K562 (cell line): ENCODE measurements at regions not wholly inside any gene's neighbourhood (a gene's known extent, or its start where the extent isn't known, plus 50 kb on each side); places are given as distances from the start of the nearest gene placed in this dataset.
A peak's percentile ranks its signal among the peaks of the same experiment; 100 is the strongest.

Experiments
- ATAC-seq: fragments of 200-7000 bp; cut with Tn5 transposase; 3 replicates; pipeline ENCODE4 v1.9.1; 2020; ENCODE audit warnings: moderate library complexity
- BruUV-seq: library from RNA; stranded (reverse); fragments of 400-500 nt; replicated peaks from 2 replicates; lab custom pipeline; 2021; lab: Mats Ljungman, UMichigan
- CTCF ChIA-PET: fragments of 300-600 bp; formaldehyde crosslinking; extraction: SDS; loops from one replicate; lab custom pipeline; 2021; ENCODE audit warnings: low intra/inter-chr PET ratio; lab: Yijun Ruan, JAX
- POLR2A ChIA-PET: fragments of 300-600, 350-650 bp; sonication (Branson Sonifier 250); formaldehyde crosslinking; extraction: SDS; loops from one replicate; lab custom pipeline; 2021; ENCODE audit warnings: antibody characterized with exemption, inconsistent platforms; lab: Yijun Ruan, JAX
- DNase-seq, 4 experiments: peaks; one replicate each; pipeline versions ENCODE4 v3.0.0 to v3.0.0-alpha.2; 2011 to 2018; ENCODE audit warnings: low spot score in 3 of 4, mixed read lengths in 3 of 4; ENCODE audit errors: extremely low read depth in 1 of 4
- FAIRE-seq: peaks from 2 replicates; lab custom pipeline; 2011; peaks lifted over from hg19 to GRCh38; lab: Jason Lieb, UNC
- H2AFZ ChIP-seq: 2 replicates; pipeline ENCODE4 v1.6.0; 2011; ENCODE audit warnings: low read depth, low read length, control low read depth, inconsistent platforms
- H3K27ac ChIP-seq: fragments of 200-600 bp; 3 replicates; pipeline ENCODE4 v1.8.0; 2011; ENCODE audit warnings: low read depth, mild to moderate bottlenecking, control low read depth, inconsistent platforms, low read length, moderate library complexity, mixed read lengths; ENCODE audit errors: extremely low read depth
- H3K27me3 ChIP-seq, 2 experiments: fragments of 300-600 bp in 1 of 2; 2 replicates in 1 of 2; 3 replicates in 1 of 2; pipeline versions ENCODE4 v1.6.0 to v1.8.0; 2011; ENCODE audit warnings: inconsistent platforms in 2 of 2, low read length in 2 of 2, mild to moderate bottlenecking in 1 of 2, mixed read lengths in 1 of 2, moderate library complexity in 1 of 2; ENCODE audit not compliant: control insufficient read depth in 2 of 2, insufficient read depth in 2 of 2
- H3K36me3 ChIP-seq: fragments of 300-600 bp; 3 replicates; pipeline ENCODE4 v1.8.0; 2011; ENCODE audit warnings: mild to moderate bottlenecking, low read length, inconsistent platforms; ENCODE audit not compliant: control insufficient read depth, insufficient read depth
- H3K4me1 ChIP-seq, 2 experiments: fragments of 200-600 bp in 1 of 2; replicated peaks in 1 of 2; 2 replicates in 1 of 2; 3 replicates in 1 of 2; pipeline versions ENCODE4 v1.5.1 to v1.8.0; 2011; ENCODE audit warnings: inconsistent platforms in 2 of 2, low read length in 2 of 2, mild to moderate bottlenecking in 1 of 2, mixed read lengths in 1 of 2, moderate library complexity in 1 of 2; ENCODE audit not compliant: control insufficient read depth in 2 of 2, insufficient read depth in 2 of 2
- H3K4me2 ChIP-seq: 2 replicates; pipeline ENCODE4 v1.6.1; 2011; ENCODE audit warnings: low read length, control low read depth, inconsistent platforms, mixed read lengths; ENCODE audit not compliant: insufficient read depth
- H3K4me3 ChIP-seq: fragments of 200-600 bp; sonication (generic), shearing (Covaris generic); 2 replicates; pipeline ENCODE4 v1.5.1; 2016; ENCODE audit warnings: control low read depth, inconsistent platforms
- H3K79me2 ChIP-seq: fragments of 200-600 bp; 3 replicates; pipeline ENCODE4 v1.8.0; 2011; ENCODE audit warnings: low read length, inconsistent platforms; ENCODE audit not compliant: control insufficient read depth, insufficient read depth
- H3K9ac ChIP-seq, 2 experiments: 2 replicates each; pipeline versions ENCODE4 v1.6.0 to v1.6.1; 2011; ENCODE audit warnings: low read depth in 2 of 2, low read length in 2 of 2, control low read depth in 1 of 2, inconsistent platforms in 1 of 2, mild to moderate bottlenecking in 1 of 2, mixed read lengths in 1 of 2; ENCODE audit not compliant: insufficient read depth in 1 of 2
- H3K9me1 ChIP-seq: one replicate; pipeline ENCODE4 v1.6.0; 2011; ENCODE audit warnings: inconsistent platforms, mild to moderate bottlenecking, low read length, moderate library complexity; ENCODE audit not compliant: control insufficient read depth, insufficient read depth
- H3K9me3 ChIP-seq: replicated peaks from 2 replicates; pipeline ENCODE4 v1.5.1; 2011; ENCODE audit warnings: low read depth, low read length, inconsistent platforms; ENCODE audit not compliant: control insufficient read depth, insufficient read depth
- H4K20me1 ChIP-seq: replicated peaks from 2 replicates; pipeline ENCODE4 v1.6.1; 2011; ENCODE audit warnings: low read length, inconsistent platforms, mixed read lengths; ENCODE audit not compliant: control insufficient read depth, insufficient read depth
- FOXK2 ChIP-seq, 2 experiments: fragments of 450-650 bp; IDR thresholded peaks in 1 of 2; conservative IDR thresholded peaks in 1 of 2; 2 replicates each; pipeline ENCODE4 v1.6.1; 2016; ENCODE audit warnings: low read depth in 2 of 2, mild to moderate bottlenecking in 1 of 2
- MGA ChIP-seq: fragments of 450-650 bp; IDR thresholded peaks from 2 replicates; pipeline ENCODE4 v1.6.1; 2016; ENCODE audit warnings: mild to moderate bottlenecking, moderate library complexity
- OTX1 ChIP-seq: fragments of 450-650 bp; formaldehyde crosslinking; IDR thresholded peaks from 2 replicates; pipeline ENCODE4 v1.4.0; 2022; ENCODE audit warnings: mild to moderate bottlenecking
- STAG1 ChIP-seq: sonication (generic); formaldehyde crosslinking; IDR thresholded peaks from 2 replicates; pipeline ENCODE4 v1.5.0; 2020; ENCODE audit warnings: missing genetic modification reagents, borderline replicate concordance
- STAT6 ChIP-seq: sonication (generic); formaldehyde crosslinking; IDR thresholded peaks from 2 replicates; pipeline ENCODE4 v1.8.1; 2023; ENCODE audit warnings: mild to moderate bottlenecking, missing genetic modification reagents
- TAF7 ChIP-seq: fragments of 450-650 bp; IDR thresholded peaks from 2 replicates; pipeline ENCODE4 v1.6.1; 2016; ENCODE audit warnings: missing genetic modification characterization, missing compliant biosample characterization
- WGBS: fragments of 100-300 bp; shearing (Covaris generic); methylation state at CpG from one replicate; pipeline ENCODE4 v1.1.6; 2016; ENCODE audit warnings: low coverage, mixed read lengths; ENCODE audit not compliant: insufficient coverage; ENCODE audit errors: missing lambda C conversion rate; 5-methylcytosine and 5-hydroxymethylcytosine counted together
- in situ Hi-C: fragments of 300-500 bp; cut with MboI; formaldehyde crosslinking; loops from 4 replicates; pipeline ENCODE4 v1.15.0; 2018; ENCODE audit warnings: inconsistent platforms, mixed read lengths
- intact Hi-C: fragments of 100-400 bp; cut with micrococcal nuclease; formaldehyde crosslinking; loops from 2 replicates; pipeline ENCODE4 v1.14.2; 2022

GRCh38 chr16:73251608-73252007, 203.7 kb upstream of the ZFHX3 start:
- H3K9ac ChIP-seq, result no peak overlapping the region
- intact Hi-C loops, result no loop called here
- no peaks in the 10 kb centered on the region for H3K79me2 ChIP-seq
- H3K4me3 ChIP-seq, result no peak overlapping the region
- no peaks in the 10 kb centered on the region for H3K36me3 ChIP-seq
- H3K4me1 ChIP-seq, result no peaks in the 10 kb centered on the region
- FAIRE-seq (peak; percentile 68), DNase-seq (no peak), ATAC-seq (no peak)
- no peak overlapping the region for H3K4me2 ChIP-seq
- WGBS, result 0% methylated on average over 5 of the region's 7 CpGs
- no peak overlapping the region for H2AFZ ChIP-seq
- ChIA-PET POLR2A (no interaction called here), CTCF (no interaction called here)
- no TSS peak for BruUV-seq
- H3K9me1 ChIP-seq, result no peaks in the 10 kb centered on the region
- no peaks in the 10 kb centered on the region; the same call in none of the 2 replicates for H3K9me3 ChIP-seq
- H3K27me3 ChIP-seq, result no peaks in the 10 kb centered on the region
- no peaks in the 10 kb centered on the region for H4K20me1 ChIP-seq
- in situ Hi-C loops, result no loop called here
- H3K27ac ChIP-seq, result no peak overlapping the region
- TF ChIP-seq FOXK2 (conservative IDR thresholded peaks at IDR 0.05 in 1 of 2, IDR thresholded peaks at IDR 0.05 in 1 of 2; ENCODE audit: low read depth in 2 of 2) (no peak), OTX1 (0 out of 2 replicates have a peak, but pooled peaks have one; percentile 29), STAT6 (no peak), TAF7 (tag) (no peak), STAG1 (CRISPR knock-in tag) (no peak), MGA (no peak)
